CD4-positive, alpha-beta T cell treated with Interleukin-6 for 4 hours (primary cell): ENCODE measurements at regions not wholly inside any gene's neighbourhood (a gene's known extent, or its start where the extent isn't known, plus 50 kb on each side); places are given as distances from the start of the nearest gene placed in this dataset.
"Not testable (repeated sequence)": the region's sequence is repeated elsewhere in the genome, so short reads cannot be mapped to it uniquely, and the experiment has no call there.

Experiments used
- DNase-seq: peaks from one replicate; pipeline ENCODE4 v3.0.0-alpha.2; 2020; ENCODE audit warnings: mixed read lengths

- no peak for DNase-seq
Measured at GRCh38 chr18:40313030-40313642, 1641.9 kb upstream of the PIK3C3 start.

GRCh38 chr18:40307627-40308026 is 1647.4 kb upstream of the PIK3C3 start:
- no peak for DNase-seq

GRCh38 chr18:40296717-40297413 is 1658.2 kb upstream of the PIK3C3 start:
- DNase-seq, result no peak

GRCh38 chr18:40292985-40293710 is 1661.9 kb upstream of the PIK3C3 start:
- DNase-seq, result no peak

GRCh38 chr18:40283560-40283959 is 1671.5 kb upstream of the PIK3C3 start:
- no peak for DNase-seq

GRCh38 chr18:40281356-40281755 is 1673.7 kb upstream of the PIK3C3 start:
- DNase-seq, result not testable (repeated sequence)

GRCh38 chr18:40274618-40275196 is 1680.3 kb upstream of the PIK3C3 start:
- DNase-seq, result no peak

- no peak for DNase-seq
Measured at GRCh38 chr18:40272630-40273231, 1682.3 kb upstream of the PIK3C3 start.

GRCh38 chr18:40259115-40259835 is 1695.8 kb upstream of the PIK3C3 start:
- DNase-seq, result no peak

- no peak for DNase-seq
Measured at GRCh38 chr18:40258311-40258710, 1696.7 kb upstream of the PIK3C3 start.

GRCh38 chr18:40250236-40250635 is 1704.8 kb upstream of the PIK3C3 start:
- DNase-seq, result no peak

- DNase-seq, result no peak
Measured at GRCh38 chr18:40249390-40250080, 1705.5 kb upstream of the PIK3C3 start.

- not testable (repeated sequence) for DNase-seq
Measured at GRCh38 chr18:40245612-40246011, 1709.4 kb upstream of the PIK3C3 start.

- no peak for DNase-seq
Measured at GRCh38 chr18:40243607-40244006, 1711.4 kb upstream of the PIK3C3 start.

GRCh38 chr18:40235836-40236235 is 1719.2 kb upstream of the PIK3C3 start:
- DNase-seq, result no peak

- DNase-seq, result no peak
Measured at GRCh38 chr18:40235323-40235722, 1719.7 kb upstream of the PIK3C3 start.

- no peak for DNase-seq
Measured at GRCh38 chr18:40233931-40234616, 1721.0 kb upstream of the PIK3C3 start.

- no peak for DNase-seq
Measured at GRCh38 chr18:40222776-40223175, 1732.3 kb upstream of the PIK3C3 start.

GRCh38 chr18:40216856-40217255 is 1738.2 kb upstream of the PIK3C3 start:
- DNase-seq, result no peak

GRCh38 chr18:40215979-40216378 is 1739.1 kb upstream of the PIK3C3 start:
- DNase-seq, result no peak

GRCh38 chr18:40210696-40211095 is 1744.3 kb upstream of the PIK3C3 start:
- no peak for DNase-seq
